ENCODE measurements at regions not wholly inside any gene's neighbourhood (a gene's known extent, or its start where the extent isn't known, plus 50 kb on each side); places are given as distances from the start of the nearest gene placed in this dataset.

DNA sequence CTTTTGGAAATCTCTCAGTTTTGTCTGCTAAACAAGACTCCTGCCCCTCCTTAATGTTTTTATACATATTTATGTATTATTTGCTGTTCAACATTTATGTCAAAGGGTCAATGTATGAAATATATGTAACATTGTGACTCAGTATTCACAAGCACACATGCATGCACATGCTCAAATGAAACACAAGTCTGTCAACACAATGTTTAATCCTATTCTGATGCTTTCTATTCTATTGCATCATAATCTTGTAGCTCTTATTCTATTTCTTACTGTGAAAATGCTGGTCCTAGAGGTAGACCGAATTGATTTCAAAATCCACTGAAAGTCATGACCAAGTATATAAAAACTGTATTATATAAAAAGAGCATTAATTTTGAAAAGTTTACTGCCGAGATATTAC, 1463.3 kb downstream of the C4orf33 start:
- no peak for DNase-seq

DNA sequence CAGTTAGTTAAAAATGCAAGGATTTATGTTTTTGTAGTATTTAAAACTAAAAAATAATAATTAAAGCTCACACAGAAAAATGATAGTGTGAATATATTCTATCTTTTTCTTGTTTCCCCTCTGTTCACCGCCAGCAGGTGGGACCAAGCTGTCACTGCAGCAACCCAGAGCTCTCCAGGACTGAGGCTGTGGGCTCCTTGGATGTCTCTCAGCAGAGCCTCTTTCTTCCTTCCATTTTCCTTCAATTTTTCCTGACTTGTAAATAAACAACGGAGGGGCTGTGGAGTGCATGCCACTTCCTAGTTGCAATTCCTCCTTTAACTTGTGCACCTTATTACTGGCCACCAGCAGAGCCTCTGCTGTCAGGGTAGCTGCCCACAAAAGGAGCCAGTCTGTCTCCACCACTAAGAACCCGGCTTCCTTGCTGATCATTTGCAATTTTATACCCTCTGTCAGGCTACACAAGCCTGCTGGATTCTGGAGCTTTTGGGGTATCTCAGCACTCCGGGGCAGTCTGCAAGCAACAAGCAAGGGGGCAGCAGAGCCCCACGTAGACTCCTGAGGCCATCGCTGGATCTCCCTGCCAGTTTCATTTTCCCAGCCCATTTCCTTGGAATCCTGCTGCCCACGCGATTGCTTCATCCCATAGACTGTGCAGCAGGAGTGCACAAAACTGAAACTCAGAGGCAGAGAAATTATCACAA, 1467.4 kb downstream of the C4orf33 start:
- DNase-seq: no peak

DNA sequence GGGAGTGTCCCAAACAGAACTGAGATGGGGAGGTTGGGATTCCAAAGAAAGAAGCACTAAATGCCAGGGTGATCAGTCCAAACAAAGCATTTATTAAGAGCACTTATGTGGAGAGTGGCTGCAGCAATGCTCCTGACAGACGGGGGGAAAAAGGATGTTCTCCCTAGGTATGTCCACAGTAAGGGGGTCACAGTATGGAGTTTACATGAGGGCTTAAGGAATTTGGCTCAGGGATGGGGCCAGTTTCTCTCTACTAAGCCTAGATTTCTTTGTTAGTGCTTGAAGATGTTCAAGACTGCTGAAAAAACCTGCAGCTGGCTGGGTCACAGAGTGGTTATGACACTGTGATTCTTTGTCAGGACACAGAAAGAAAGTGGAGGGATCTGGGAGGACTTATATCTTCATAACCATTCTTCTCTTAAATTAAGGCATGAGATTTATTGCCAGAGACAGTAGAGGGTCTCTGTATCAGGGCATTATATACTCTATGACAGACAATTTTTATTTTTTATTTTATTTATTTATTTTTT, 1468.0 kb downstream of the C4orf33 start:
- no peak for DNase-seq

- no peak for DNase-seq
Observed at GRCh38 chr4:130568746-130569145, 1472.8 kb downstream of the C4orf33 start.

DNA sequence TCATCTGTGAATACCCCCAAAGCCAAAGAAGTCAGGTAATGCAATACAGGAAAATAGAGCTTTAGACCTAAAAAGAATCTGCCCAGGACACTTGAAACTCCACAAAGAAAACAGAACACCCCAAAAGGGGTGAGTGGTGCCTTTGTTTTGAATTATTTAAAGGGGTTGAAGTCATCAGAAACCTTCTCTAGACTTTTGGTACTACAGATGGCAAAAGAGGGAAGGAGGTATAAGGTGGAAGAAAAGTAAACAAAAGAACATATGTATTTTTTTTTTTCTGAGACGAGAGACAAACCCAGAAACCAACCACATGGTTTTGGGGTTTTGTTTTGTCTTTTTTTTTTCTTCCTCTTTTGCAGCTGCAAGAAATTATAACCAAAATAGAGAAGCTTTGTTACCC, 1477.8 kb downstream of the C4orf33 start:
- DNase-seq: no peak

- no peak for DNase-seq
Observed at GRCh38 chr4:130574215-130574614, 1478.3 kb downstream of the C4orf33 start.

GRCh38 chr4:130576218-130576617, 1480.3 kb downstream of the C4orf33 start:
- no peak for DNase-seq

DNA sequence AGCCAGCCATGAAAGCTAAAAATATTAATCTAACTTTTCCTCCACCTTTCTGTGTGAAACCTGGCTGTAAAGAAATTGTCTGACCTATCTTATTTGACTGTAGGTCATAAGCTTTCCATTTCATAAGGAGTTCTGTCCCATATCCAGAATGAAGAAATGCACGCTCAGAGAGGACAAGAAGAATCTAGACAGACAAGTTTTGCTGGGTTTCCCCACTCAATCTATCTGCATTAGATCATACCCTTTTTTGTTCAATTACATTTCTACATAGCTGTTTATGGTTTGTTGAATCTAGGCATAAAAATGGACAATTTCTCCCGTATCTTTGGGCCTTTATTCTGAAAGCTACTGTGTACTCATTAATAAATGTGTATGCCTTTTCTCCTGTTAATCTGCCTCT, 1495.1 kb downstream of the C4orf33 start:
- no peak for DNase-seq

DNA sequence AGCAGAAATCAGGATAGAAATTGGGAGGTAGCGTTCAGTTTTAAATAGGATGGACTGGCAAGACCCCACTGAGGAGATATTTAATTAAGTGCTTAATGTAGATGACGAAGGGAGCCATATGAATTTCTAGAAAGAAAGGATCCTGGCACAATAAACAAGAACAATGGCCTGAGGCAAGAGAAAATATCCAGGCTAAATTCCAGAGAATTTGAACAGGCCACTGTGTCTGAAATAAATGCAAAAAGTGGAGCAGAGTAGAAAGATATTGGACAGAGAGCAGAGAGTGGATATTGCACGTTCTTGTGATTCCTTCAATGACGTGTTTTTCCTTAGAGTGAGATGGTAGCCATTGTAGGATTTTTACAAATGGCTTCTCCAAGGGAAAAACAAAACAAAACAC, 1504.8 kb downstream of the C4orf33 start:
- DNase-seq: no peak

- no peak for DNase-seq
Observed at GRCh38 chr4:130603043-130603442, 1507.1 kb downstream of the C4orf33 start.

DNA sequence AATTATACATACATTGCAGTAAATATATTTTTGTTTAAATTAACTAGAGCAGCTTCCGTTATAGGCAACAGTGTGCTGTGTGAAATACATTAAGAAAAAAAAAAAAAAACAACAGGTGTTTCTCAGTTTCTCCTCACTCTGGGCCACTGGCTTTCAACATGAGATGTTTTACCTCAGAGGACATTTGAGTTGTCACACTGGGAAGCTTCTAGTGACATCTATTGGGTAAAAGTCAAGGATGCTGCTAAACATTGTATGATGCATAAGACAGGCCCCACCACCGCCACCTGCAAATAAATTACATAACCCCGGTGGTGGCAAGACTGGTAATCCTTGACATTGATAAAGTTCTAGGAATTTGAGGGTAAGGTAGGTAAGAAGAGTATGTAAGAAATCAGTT, 1512.2 kb downstream of the C4orf33 start:
- no peak for DNase-seq

GRCh38 chr4:130628531-130628930, 1532.6 kb downstream of the C4orf33 start:
- no peak for DNase-seq

- DNase-seq: no peak
Observed at GRCh38 chr4:130632731-130633604, 1537.0 kb downstream of the C4orf33 start.

DNA sequence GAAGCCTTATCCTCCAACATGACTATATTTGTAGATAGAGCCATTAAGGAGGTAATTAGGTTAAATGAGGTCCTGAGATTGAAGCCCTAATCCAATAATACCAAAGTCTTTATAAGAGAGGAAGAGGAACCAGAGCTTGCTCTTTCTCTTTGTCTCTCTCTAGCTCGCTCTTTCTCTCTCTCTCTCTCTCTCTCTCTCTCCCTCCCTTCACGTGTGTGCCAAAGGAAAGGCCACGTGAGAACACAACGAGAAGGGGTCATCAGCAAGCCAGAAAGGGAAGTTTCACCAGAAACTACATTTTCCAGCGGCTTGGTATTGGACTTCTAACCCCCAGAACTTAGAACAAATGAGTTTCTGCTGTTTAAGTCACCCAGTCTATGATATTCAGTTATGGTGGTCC, 1540.5 kb downstream of the C4orf33 start:
- DNase-seq: no peak

GRCh38 chr4:130640592-130640991, 1544.6 kb downstream of the C4orf33 start:
- no peak for DNase-seq

GRCh38 chr4:130646886-130647285, 1550.9 kb downstream of the C4orf33 start:
- DNase-seq: no peak

DNA sequence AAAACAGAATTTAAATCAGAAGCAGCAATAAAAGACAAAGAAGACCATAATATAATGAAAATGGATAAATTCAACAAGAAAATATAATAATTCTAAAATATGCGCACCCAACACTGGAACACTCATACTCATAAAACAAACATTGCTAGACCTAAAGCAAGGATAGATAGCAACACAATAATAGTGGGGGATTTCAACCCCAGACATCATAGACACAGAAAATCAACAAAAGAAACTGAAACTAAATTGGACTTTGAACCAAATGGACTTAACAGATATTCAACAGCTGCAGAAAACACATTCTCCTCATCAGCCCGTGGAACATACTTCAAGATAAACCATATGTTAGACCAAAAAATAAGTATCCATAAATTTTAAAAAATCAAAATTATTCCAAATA, 1552.6 kb downstream of the C4orf33 start:
- no peak for DNase-seq

DNA sequence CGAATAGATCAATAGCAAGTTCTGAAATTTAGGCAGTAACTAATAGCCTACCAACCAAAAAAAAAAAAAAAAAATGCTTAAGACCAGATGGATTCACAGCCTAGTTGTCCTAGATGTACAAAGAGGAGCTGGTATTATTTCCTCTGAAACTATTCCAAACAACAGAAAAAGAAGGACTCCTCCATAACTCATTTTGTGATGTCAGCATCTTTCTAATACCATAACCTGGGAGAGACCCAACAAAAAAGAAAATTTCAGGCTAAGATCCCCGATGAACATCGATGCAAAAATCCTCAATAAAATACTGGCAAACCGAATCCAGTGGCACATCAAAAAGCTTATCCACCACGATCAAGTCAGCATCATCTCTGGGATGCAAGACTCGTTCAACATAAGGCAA, 1557.9 kb downstream of the C4orf33 start:
- no peak for DNase-seq

- DNase-seq: no peak
Observed at GRCh38 chr4:130659320-130659719, 1563.4 kb downstream of the C4orf33 start.

DNA sequence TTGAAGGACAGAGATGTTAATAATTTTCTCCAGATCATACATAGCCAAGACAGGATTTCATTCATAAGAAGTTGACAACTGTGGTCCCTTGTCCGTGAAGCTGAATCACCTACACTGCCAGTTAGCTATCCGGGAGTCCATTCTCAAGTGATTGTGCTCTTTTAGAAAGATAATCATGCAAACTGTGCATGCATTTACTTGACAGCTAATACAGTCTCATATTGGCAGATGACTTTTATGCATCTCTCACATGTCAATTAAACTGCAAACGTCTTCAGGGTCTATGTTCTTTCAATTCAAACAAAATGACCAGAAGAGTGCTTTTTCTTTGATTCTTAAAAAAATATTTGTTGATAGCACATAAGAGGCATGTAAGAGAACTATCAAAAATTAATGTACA, 1572.9 kb downstream of the C4orf33 start:
- no peak for DNase-seq

- peak; percentile 1 to 2 for DNase-seq
Observed at GRCh38 chr4:130675266-130675665, 1579.3 kb downstream of the C4orf33 start.

- no peak for DNase-seq
Observed at GRCh38 chr4:130689181-130689580, 1593.2 kb downstream of the C4orf33 start.

DNA sequence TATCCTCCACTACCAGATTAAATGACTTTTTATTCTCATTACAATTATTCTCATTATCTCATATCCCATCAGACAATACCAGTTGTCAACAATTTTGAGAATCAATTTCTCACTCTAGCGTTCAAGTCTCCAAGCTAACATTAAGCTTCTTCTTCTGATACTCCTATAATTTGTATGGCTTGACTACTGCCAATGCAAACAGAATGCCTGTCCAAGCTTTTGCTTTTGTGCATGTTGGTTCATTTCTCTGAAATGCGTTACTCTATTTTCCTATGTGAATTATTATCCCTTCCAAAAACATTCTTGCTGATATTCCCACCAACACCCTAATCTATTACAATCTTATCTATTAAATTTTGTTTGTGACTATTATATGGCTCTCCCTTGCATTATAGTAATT, 1602.3 kb downstream of the C4orf33 start:
- DNase-seq: no peak

- no peak for DNase-seq
Observed at GRCh38 chr4:130699004-130699403, 1603.1 kb downstream of the C4orf33 start.
